Glomerular endothelial cell (primary cell): ENCODE measurements at regions not wholly inside any gene's neighbourhood (a gene's known extent, or its start where the extent isn't known, plus 50 kb on each side); places are given as distances from the start of the nearest gene placed in this dataset.
"Not testable (repeated sequence)": the region's sequence is repeated elsewhere in the genome, so short reads cannot be mapped to it uniquely, and the experiment has no call there.

Experiments
- DNase-seq: peaks from one replicate; pipeline ENCODE4 v3.0.0-alpha.2; 2011; ENCODE audit warnings: low read depth, low spot score; ENCODE audit errors: extremely low read depth

DNA sequence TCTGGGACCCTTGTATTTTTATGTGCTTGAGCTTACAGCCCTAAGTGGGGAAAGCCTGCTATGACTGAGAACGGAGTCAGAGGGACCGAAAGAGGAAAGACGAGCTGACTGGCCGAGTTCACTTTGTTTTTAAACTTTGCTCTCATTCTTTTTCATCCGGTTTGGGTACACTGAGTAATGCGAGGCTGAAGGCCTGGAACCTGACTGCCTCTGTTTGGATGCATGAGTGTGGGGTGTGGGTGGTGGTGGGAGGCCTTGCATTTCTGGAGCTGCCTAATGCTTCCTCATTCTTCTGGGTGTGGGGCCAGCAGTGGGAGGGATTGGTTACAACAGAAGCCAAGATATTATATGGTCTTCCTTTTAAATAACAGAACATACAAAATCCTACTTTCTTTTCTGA, 155.5 kb downstream of the BUB3 start:
- no peak for DNase-seq

DNA sequence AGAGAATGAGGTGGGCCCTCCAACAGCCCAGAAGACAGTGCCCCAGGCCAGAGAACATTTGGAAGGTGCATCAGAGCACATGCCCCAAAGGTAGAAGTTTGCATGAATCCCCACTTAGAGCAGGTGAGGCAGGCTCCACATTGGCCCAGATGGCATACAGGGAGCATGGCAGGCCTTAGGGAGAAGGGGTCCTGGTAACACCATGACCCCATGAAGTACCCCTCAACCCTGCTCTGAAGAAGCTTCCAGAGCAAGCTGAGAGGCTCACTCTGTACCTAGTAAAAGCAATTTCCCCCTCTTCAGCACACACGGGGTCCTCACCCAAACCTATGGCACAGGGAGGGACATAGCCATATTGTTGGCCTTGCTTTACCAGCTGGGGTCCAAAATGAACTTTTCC, 162.6 kb downstream of the BUB3 start:
- no peak for DNase-seq

DNA sequence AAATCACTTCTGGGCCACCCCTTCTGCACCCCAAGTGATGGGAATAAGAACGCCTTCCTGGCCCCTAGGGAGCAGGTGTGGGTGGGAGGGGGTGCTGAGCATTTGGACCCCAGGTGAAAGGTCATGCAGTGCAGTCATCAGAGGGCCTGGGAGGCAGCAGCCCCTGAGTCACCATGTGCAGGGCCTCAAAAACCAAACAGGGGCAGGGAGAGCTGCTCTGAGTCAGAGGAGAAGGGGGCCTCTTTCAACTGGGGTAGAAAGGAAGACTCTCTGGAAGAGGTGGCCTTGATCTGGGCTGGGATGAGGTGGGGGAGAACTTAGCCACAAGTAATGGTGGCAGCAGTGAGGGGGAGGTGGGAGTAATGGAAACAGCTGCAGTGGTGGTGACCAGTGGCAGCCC, 164.3 kb downstream of the BUB3 start:
- DNase-seq = no peak

DNA sequence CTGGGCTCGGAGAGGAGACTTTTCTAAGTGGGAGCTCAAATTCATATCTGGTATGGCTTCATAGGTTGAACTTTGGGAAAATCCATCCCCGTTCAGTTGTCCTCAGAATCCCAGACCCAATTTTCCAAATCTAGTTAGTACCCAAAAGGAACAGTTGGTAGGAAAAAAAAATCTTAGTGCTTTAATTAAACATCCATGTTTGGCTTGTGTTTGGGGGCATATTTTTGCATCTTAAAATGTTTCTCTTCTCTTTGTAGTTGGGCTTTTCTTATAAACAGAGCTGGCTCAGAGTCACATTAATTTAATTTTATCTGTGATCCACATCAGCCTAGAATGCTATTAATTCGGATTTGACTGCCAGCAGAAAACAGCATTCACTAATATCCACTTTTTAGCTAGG, 165.9 kb downstream of the BUB3 start:
- DNase-seq = no peak

DNA sequence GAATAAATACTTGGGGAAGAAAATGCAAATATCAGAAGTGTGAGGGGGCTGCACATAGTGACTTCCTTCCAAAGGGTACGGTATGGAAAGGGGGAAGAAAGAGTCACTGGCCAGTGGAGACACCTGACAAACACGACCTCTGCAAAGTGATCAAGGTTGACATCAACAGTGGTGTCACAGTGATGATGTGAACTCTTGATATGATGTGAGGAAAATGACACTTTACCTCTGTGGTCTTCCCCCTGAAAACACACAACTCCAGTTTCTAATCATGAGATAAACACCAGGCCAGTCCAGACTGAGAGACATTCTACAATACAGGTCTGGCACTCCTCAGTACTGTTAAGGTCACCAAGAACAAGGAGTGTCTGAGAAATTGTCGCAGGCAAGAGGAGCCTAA, 169.7 kb downstream of the BUB3 start:
- DNase-seq = no peak

DNA sequence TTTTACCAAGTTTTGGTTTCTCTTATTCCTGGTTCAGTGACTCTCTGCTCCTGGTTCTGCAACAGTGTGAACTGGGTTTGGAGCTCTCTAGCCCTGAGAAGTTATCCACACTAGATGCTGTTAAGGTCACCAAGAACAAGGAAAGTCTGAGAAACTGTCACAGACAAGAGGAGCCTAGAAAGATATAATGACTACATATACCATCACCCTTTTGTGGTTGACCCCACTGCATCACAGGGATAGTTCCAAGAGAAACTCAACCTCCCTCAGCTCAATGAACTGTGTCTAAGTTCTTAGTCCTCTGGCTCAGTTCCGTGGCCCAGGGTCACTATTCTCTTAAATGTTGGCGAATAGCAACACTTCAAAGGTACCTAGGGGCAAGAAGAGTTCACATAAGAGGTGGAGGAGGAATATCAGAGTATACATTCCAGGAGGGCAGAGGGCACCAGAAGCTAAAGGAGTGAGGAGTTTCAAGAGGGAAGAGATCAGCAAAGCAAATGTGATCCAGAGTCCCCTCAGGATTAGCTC, 171.5 kb downstream of the BUB3 start:
- DNase-seq = no peak

DNA sequence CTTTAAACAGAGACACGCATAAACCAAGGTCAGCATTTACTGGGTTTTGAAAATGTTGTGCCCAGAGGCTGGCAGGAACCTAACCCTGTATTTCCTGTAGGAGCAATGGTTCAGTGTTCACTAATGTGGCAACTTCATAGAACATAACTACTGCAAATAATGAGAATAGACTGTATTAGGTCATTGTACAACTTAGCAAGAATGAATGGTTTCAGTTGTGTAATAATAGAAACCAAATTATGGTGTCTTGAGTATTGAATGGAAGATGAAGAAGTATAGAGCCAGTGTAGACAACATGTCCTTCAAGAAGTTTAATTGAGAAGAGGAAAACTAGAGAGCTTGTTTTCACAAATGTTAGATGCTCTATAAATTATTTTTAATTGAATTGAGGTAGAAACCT, 172.5 kb downstream of the BUB3 start:
- no peak for DNase-seq

DNA sequence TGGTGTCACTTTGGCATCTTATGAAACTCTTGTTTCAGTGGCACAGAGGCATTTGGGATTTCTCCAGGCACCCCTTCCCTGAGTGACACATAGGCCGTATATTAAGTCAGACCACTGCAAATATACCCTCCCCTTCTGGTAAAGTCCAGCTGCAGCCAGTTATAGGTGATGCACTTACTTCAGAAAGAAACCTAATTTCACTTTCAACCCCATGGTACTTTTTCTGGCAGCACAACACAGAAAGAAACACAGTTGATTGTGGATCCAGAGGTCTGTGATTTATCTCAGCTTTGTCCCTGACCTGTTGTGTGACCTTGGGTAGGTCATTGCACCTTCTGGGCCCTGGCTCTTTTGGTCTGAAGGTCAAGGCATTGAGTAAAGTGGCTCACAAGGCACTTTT, 173.2 kb downstream of the BUB3 start:
- DNase-seq = no peak

DNA sequence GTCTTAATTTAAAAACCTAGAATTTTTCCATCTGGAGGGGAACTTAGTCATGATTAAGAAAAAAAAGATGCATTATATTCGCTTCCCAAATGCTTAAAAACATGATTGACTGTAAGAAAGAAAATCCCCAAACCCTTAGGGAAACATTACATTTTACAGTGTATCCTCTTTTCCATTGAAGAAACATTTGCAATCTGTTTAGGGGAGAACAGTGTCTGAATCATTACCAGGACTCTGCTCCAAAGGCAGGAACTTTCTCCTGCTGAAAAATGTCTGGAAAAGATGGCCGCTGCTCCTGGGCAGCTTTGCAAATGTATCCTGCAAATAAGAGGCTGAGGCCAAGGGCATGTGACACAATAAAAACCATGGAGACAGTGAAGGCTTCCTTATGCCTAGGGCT, 173.7 kb downstream of the BUB3 start:
- DNase-seq = no peak

DNA sequence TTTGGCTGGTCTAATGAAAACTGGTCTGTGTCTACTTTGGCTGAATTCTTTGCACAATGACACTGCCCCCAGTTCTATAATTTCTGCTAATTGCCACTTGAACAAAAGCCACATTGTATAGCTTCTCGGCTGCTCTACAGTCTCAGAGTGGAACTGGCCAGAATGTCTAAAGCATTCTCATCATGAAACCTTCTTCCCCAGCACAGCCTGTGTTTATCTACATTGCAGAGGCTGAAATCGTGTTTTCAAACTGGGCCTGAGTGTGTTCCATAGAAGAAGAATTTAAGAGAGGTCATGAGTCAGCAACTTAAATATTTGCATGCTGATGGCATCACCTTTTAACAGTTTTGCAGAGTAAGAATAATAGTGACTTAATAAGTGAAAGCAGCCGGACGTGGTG, 177.2 kb downstream of the BUB3 start:
- DNase-seq = no peak

DNA sequence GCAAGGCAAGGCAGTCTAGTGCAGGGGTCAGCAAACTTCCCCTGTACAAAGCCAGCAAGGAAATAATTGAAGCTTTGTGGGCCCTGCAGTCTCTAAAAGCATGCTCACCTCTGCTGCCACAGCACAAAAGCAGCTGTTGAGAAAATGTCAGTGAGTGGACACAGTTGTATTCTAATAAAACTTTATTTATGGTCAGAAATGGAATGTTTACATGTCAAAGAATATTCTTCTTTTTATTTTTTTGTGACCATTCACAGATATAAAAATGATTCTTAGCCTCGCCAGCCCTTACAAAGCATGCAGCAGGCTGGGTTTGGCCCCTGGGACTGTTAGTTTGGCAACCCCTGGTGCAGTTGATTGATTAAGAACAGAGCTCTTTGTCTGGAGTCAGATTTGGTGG, 192.4 kb downstream of the BUB3 start:
- no peak for DNase-seq

DNA sequence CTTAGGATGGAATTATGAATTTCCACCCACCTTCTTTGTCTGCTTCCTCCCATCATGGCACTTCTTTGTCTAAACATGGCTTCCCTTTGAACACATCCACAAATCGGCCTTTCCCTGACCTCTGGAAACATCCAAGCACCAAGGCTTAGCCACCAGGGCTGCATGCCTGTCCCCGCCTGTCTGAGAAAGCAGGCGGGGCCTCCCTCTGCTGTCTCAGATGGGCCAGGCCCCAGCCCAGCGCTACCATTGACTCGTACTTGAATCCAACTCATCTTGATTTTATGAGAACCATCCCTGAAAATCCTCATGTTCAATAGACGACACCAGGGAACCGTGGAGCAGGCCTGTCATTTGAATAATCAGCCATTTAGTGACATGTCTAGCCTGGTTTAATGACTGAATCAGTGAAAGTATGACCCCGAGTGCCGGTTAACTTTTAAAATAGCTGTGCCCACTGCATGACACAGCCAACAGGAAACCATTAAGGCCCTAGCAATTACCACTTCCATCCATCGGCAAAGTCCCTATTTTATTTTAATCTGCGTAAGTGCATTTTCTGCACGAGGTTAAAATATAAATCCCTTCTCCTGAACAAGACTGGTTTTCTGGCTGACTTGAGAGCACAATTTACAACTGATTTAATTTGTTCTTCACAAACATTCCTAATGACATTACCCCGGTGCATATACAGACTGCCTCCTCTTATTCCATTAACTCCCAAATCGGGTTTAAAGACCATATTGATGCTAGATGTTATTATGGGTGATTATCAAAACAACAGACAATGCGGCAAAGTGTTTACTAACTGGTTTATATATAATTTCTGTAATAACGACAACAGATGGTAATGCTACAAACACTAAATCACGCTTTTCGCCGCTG, 194.7 kb downstream of the BUB3 start:
- DNase-seq = no peak

DNA sequence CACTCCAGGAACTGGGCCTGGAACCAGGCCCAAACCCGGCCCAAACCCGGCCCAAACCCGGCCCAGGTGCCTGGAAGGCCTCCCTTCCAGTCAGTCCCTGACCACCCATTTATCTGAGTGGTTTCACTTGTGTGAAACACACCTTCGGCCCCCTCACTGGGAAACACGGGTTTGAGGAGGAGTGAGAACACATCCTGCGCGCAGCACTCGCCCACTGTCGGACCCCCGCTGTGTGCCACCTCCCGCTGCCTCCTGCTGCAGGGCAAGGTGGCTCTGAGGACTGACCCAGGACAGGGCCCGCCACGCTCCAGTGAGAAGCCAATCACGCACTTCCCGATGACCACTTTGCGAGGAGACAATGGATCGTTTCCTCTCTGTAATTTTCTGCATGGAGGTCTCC, 197.5 kb downstream of the BUB3 start:
- no peak for DNase-seq

DNA sequence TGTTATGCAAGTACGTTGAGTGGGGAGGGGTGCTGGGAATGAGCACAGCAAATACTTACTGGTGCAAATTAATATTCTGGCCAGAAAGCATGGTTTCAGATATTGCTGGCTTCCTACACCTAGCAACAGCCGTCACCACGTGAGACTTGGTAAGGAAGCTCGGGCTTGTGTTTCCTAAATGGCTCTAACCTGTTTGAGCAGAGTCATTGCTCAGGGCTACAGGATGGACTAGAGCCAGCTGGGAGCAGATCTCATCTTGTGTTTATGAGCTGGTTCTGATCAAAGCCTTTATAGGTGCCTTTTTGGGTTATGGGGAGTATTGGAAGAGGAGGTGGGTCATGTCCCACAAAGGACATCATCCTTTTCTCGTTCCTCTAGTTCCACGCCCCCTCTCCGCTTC, 200.3 kb downstream of the BUB3 start:
- no peak for DNase-seq

DNA sequence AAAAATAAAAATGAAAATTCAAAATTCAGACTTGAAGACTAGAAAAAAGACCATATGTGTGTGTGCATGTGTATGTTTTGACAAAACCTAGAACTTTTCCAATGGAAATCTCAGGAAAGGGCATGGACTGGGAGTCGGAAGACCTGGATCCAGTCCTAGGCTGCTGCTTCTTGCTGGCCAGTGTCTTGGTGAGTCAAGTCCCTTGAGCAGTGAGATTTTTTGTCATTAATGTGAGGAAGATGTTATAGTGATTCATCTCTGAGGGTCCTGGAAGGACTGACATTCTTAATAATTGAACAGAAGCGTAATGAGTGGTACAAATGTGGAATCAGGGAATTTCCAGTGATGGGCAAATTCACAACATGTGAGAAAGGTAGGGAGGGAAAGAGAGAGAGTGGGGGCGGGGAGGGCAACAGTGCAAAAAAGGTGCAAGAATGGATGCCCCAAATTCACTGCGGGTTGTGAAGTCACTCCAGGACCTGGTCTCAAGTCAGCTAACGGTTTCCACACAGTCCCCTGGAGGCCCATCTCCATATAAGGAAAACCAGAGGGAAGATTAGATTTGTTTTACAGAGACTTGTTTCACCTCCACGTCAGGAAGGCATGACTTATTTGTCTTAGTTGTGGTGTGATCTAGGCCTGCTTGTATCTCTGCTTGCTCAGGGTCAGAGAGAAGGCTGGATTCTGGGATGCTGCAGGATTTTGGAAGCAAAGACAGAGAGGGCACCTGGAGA, 201.7 kb downstream of the BUB3 start:
- no peak for DNase-seq

DNA sequence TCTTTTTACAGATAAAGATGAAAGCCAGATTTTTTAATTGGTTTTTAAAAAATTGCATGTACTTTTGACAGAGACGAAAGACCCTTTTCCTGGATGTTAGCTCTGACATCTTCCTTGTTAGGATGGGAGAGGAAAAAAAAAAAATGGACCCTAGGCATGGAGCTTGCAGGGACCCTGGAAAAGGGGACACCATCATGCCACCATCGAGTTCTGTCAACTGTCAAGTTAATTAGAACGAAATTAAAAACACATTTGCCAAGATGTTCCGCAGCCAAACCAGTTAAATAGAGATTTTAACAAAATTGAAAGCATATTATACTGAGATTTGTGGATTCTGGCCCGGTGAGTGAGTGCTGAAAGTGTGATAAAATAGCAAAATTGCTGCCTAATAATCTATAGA, 202.6 kb downstream of the BUB3 start:
- no peak for DNase-seq

DNA sequence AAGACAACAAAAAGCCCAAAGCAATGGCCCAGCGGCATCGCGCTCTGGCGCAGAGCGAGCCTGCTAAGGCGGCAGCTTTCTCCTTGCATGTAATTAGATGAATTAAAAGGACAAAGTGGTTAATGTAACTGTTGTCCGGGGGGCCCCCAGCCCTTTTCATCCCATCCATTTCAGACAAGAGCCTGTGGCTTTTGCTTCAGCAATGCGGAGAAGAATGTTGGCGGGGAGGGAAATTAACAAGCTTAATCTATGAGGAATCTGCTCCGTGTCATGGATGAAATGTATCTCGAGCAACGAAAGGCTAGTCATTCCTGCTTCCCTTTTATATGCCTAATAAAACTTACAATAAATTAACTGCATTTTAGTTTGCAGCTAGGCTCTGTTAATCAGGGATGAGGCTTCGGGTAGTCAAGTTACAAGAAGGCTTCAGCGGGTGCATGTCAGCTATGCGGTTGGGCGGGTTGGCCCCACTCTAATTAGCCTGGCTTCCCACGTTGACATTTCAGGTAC, 203.3 kb downstream of the BUB3 start:
- no peak for DNase-seq

DNA sequence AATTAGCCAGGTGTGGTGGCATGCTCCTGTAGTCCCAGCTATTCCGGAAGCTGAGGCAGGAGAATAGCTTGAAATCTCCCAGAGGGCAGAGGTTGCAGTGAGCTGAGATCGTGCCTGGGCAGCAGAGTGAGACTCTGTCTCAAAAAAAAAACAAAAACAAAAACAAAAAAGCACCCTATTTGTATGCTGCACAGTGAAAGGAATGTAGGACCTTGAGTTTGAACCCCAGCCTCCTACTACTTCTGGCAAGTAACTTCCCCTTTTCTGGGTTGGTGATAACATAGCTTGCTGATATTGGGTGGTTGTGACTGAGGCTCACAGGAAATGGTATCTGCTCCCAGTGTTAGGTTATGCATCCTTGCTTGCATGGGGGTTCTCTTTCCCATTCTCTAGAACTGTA, 205.3 kb downstream of the BUB3 start:
- no peak for DNase-seq

DNA sequence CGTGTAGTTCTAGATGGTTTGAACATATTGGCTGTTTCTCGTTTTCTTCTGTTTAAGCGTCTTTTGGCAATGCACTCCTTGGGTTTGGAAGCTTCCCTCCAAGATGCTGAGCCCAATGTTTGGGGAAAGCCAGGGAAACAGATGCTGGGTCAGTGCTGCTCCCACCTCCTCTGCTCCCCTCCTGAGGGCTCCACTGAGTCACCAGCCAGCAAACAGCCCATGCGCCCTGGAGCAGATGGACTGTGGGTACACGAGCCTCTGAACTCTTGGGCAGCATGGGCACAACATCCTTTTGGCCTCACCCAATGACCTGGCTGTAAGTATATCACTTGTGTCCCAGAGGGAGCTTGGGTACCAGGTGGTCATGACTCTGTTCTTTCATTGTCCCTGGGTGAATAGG, 207.6 kb downstream of the BUB3 start:
- DNase-seq = no peak

DNA sequence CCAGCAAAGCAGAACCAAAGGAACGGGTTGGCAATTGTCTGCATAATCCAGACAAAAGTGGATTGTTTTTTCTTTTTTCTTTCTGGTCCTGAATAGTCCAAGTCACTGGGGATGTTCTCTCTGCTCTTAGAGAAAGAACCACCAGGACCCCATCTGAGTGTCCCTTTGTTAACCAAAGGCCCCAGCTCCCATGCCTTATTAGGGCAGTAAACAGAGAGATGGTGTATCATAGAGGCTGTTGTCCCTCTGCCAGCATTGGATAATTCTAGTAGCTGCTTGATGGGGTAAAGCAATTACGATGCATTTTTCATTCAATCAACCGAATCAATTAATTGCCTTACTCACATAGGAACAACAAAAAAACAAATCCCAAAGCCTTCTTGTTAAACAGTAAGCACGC, 213.0 kb downstream of the BUB3 start:
- DNase-seq = no peak

DNA sequence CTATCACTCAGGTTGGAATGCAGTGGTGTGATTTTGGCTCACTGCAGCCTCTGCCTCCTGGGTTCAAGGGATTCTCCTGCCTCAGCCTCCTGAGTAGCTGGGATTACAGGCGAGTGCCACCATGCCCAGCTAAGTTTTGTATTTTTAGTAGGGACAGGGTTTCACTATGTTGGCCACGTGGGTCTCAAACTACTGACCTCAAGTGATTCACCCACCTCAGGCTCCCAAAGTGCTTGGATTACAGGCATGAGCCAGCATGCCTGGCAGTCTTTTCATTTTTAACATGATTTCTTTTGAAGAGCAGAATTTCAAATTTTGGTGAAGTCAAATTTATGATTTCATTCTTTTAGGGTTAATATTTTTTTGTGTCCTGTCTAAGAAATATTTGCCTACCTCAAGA, 217.4 kb downstream of the BUB3 start:
- DNase-seq = not testable (repeated sequence)

DNA sequence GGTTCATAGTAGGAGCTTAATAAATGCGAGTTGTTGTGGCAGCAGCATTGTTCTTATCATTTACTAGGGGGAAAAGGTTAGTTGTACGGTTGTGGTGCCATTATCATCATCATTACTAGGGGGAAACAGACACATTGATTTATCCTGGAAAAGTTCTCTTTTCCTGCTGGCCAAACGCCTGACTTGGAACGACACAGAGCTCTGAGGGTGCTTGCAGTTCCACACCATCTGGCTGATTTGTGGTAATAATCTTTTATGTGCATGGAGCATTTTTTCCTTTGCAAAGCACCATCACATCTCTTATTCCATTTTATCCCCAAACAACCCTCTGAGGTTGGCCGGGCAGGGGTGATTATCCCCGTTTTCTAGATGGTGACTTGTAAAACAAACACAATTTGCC, 219.4 kb downstream of the BUB3 start:
- DNase-seq = no peak
